ENCODE measurements at regions not wholly inside any gene's neighbourhood (a gene's known extent, or its start where the extent isn't known, plus 50 kb on each side); places are given as distances from the start of the nearest gene placed in this dataset.

DNA sequence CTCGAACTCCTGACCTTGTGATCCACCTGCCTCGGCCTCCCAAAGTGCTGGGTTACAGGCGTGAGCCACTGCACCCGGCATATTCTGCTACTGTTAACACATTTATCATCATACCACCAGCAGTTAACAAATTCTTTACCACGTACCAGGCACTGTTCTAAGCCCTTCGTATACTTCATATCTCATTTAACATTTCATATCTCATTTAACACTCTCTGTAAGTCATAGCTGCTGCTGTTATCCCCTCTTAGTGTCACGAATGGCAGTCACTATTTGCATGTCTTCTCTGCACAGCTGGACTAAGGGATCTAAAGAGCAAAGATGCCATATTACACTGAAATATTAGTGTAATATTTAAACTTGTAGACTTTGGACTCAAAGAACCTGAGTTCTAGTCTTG lies 462.5 kb upstream of the DAB1 start:
- TF ChIP-seq POLR2AphosphoS5 (IDR thresholded peaks at IDR 0.05; ENCODE audit: low read depth, low read length) (no peak), TAF1 (IDR thresholded peaks at IDR 0.05; ENCODE audit: borderline replicate concordance, insufficient read depth, low read length) (no peak)
- TF ChIP-seq, protein P1, sequence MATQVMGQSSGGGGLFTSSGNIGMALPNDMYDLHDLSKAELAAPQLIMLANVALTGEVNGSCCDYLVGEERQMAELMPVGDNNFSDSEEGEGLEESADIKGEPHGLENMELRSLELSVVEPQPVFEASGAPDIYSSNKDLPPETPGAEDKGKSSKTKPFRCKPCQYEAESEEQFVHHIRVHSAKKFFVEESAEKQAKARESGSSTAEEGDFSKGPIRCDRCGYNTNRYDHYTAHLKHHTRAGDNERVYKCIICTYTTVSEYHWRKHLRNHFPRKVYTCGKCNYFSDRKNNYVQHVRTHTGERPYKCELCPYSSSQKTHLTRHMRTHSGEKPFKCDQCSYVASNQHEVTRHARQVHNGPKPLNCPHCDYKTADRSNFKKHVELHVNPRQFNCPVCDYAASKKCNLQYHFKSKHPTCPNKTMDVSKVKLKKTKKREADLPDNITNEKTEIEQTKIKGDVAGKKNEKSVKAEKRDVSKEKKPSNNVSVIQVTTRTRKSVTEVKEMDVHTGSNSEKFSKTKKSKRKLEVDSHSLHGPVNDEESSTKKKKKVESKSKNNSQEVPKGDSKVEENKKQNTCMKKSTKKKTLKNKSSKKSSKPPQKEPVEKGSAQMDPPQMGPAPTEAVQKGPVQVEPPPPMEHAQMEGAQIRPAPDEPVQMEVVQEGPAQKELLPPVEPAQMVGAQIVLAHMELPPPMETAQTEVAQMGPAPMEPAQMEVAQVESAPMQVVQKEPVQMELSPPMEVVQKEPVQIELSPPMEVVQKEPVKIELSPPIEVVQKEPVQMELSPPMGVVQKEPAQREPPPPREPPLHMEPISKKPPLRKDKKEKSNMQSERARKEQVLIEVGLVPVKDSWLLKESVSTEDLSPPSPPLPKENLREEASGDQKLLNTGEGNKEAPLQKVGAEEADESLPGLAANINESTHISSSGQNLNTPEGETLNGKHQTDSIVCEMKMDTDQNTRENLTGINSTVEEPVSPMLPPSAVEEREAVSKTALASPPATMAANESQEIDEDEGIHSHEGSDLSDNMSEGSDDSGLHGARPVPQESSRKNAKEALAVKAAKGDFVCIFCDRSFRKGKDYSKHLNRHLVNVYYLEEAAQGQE (IDR thresholded peaks at IDR 0.05; ENCODE audit: insufficient read depth in 1 of 2, low read depth in 2 of 2, low read length in 2 of 2) = no peak
